Nephron (organoid): ENCODE measurements at regions not wholly inside any gene's neighbourhood (a gene's known extent, or its start where the extent isn't known, plus 50 kb on each side); places are given as distances from the start of the nearest gene placed in this dataset.

Experiments
- H3K27ac Mint-ChIP-seq, 3 experiments: 2 replicates each; pipeline ENCODE4 v1.8.0; 2020; ENCODE audit warnings: mixed read lengths in 3 of 3, mild to moderate bottlenecking in 2 of 3, moderate library complexity in 1 of 3
- H3K27me3 Mint-ChIP-seq: 2 replicates; pipeline ENCODE4 v1.8.0; 2021; ENCODE audit warnings: low read depth, mild to moderate bottlenecking, moderate library complexity, mixed read lengths
- H3K36me3 Mint-ChIP-seq: 2 replicates; pipeline ENCODE4 v1.8.0; 2020; ENCODE audit warnings: low read depth, mixed read lengths
- H3K4me1 Mint-ChIP-seq: 2 replicates; pipeline ENCODE4 v1.8.0; 2020; ENCODE audit warnings: mixed read lengths
- H3K4me3 Mint-ChIP-seq, 3 experiments: 2 replicates each; pipeline ENCODE4 v1.8.0; 2020; ENCODE audit warnings: mild to moderate bottlenecking in 3 of 3, mixed read lengths in 3 of 3, moderate library complexity in 2 of 3
- H3K9me3 Mint-ChIP-seq: 2 replicates; pipeline ENCODE4 v1.8.0; 2020; ENCODE audit warnings: mixed read lengths
- CTCF ChIP-seq, 3 experiments: fragments of 200-600 bp; sonication (generic); IDR thresholded peaks; one replicate each; pipeline ENCODE4 v1.5.0; 2021; ENCODE audit warnings: antibody characterized with exemption in 3 of 3; ENCODE audit not compliant: unreplicated experiment in 3 of 3

- TF ChIP-seq CTCF (IDR thresholded peaks at IDR 0.05; ENCODE audit: unreplicated experiment in 3 of 3) = no peak
- peaks cover 3% of the 10 kb centered on the region for H3K36me3 Mint-ChIP-seq
- peaks cover 9% of the 10 kb centered on the region for H3K9me3 Mint-ChIP-seq
- no peak overlapping the region for H3K4me3 Mint-ChIP-seq
- H3K27me3 Mint-ChIP-seq = no peaks in the 10 kb centered on the region
- no peak overlapping the region for H3K27ac Mint-ChIP-seq
- no peaks in the 10 kb centered on the region for H3K4me1 Mint-ChIP-seq
Observed at GRCh38 chr4:187309456-187309855, 585.8 kb upstream of the FAT1 start.

GRCh38 chr4:187312299-187312698 lies 588.6 kb upstream of the FAT1 start:
- H3K4me1 Mint-ChIP-seq = no peaks in the 10 kb centered on the region
- H3K4me3 Mint-ChIP-seq = no peak overlapping the region
- H3K36me3 Mint-ChIP-seq = peaks cover 3% of the 10 kb centered on the region
- H3K27ac Mint-ChIP-seq = no peak overlapping the region
- no peaks in the 10 kb centered on the region for H3K27me3 Mint-ChIP-seq
- no peak for TF ChIP-seq CTCF (IDR thresholded peaks at IDR 0.05; ENCODE audit: unreplicated experiment in 3 of 3)
- H3K9me3 Mint-ChIP-seq = peaks cover 9% of the 10 kb centered on the region

- Mint-ChIP-seq H3K4me3 (no peak overlapping the region), H3K9me3 (no peaks in the 10 kb centered on the region), H3K27me3 (no peaks in the 10 kb centered on the region), H3K4me1 (no peaks in the 10 kb centered on the region), H3K36me3 (no peaks in the 10 kb centered on the region), H3K27ac (no peak overlapping the region)
- no peak for TF ChIP-seq CTCF (IDR thresholded peaks at IDR 0.05; ENCODE audit: unreplicated experiment in 3 of 3)
Observed at GRCh38 chr4:187317799-187318198, 594.1 kb upstream of the FAT1 start.

- H3K9me3 Mint-ChIP-seq = no peaks in the 10 kb centered on the region
- no peaks in the 10 kb centered on the region for H3K4me1 Mint-ChIP-seq
- peak overlapping the region in 1 of 3 experiments; percentile 30 for H3K27ac Mint-ChIP-seq
- no peak for TF ChIP-seq CTCF (IDR thresholded peaks at IDR 0.05; ENCODE audit: unreplicated experiment in 3 of 3)
- no peaks in the 10 kb centered on the region for H3K36me3 Mint-ChIP-seq
- H3K27me3 Mint-ChIP-seq = no peaks in the 10 kb centered on the region
- H3K4me3 Mint-ChIP-seq = no peak overlapping the region
Observed at GRCh38 chr4:187321711-187322110, 598.1 kb upstream of the FAT1 start.

- Mint-ChIP-seq H3K27me3 (peaks cover 6% of the 10 kb centered on the region), H3K36me3 (no peaks in the 10 kb centered on the region), H3K4me3 (no peak overlapping the region), H3K27ac (no peak overlapping the region), H3K9me3 (no peaks in the 10 kb centered on the region), H3K4me1 (no peaks in the 10 kb centered on the region)
- no peak for TF ChIP-seq CTCF (IDR thresholded peaks at IDR 0.05; ENCODE audit: unreplicated experiment in 3 of 3)
Observed at GRCh38 chr4:187332141-187332540, 608.5 kb upstream of the FAT1 start.

- Mint-ChIP-seq H3K4me1 (no peaks in the 10 kb centered on the region), H3K9me3 (no peaks in the 10 kb centered on the region), H3K27me3 (peaks cover 6% of the 10 kb centered on the region), H3K4me3 (no peak overlapping the region), H3K36me3 (no peaks in the 10 kb centered on the region), H3K27ac (no peak overlapping the region)
- no peak for TF ChIP-seq CTCF (IDR thresholded peaks at IDR 0.05; ENCODE audit: unreplicated experiment in 3 of 3)
Observed at GRCh38 chr4:187333151-187333550, 609.5 kb upstream of the FAT1 start.
